M059J (cell line): ENCODE measurements at regions not wholly inside any gene's neighbourhood (a gene's known extent, or its start where the extent isn't known, plus 50 kb on each side); places are given as distances from the start of the nearest gene placed in this dataset.

ENCODE experiments used
- DNase-seq: peaks from one replicate; pipeline ENCODE4 v3.0.0-alpha.2; 2012; ENCODE audit warnings: low read depth

DNA sequence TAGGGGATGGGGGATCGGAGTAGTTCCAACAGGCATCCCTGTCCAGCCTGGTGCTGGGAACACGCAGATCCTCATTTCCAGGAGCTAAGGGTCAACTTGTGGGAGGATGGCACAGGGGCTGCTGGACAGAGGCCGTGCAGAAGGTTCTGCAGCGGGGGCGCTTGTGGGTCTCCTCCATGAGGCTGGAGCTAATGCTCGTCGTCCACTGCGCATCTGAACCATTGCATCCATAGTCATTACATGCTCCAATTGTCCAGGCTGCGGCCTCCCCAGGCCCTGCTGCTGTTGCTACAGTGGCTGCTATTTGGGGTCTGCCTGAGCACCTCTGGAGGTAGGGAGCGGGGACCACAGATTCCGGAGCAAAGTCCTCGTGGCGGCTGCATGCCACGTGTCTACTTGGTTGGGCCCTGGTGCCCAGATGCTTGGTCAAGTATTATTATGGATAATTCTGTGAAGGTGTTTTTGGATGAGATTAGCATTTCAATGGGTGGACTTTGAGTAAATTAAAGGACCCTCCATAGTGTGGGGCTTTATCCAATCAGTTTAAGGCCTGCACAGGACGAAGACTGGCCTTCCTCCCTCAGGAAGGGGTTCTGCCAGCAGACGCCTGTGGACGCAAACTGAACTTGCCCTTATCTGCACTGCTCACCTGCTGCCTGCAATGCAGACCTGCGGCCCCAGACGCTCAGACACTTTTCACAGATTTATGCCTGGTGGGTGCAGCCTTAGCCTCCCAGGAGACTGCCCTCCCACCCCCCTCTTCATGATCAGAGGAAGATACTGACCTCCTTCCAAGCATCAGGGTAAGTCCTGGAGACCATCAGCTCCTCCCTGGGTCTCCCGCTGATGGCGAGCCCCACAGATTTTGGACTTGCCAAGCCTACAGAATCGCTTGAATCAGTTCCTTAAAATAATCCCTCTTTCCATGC, 127.5 kb upstream of the IRX4 start:
- DNase-seq = no peak

DNA sequence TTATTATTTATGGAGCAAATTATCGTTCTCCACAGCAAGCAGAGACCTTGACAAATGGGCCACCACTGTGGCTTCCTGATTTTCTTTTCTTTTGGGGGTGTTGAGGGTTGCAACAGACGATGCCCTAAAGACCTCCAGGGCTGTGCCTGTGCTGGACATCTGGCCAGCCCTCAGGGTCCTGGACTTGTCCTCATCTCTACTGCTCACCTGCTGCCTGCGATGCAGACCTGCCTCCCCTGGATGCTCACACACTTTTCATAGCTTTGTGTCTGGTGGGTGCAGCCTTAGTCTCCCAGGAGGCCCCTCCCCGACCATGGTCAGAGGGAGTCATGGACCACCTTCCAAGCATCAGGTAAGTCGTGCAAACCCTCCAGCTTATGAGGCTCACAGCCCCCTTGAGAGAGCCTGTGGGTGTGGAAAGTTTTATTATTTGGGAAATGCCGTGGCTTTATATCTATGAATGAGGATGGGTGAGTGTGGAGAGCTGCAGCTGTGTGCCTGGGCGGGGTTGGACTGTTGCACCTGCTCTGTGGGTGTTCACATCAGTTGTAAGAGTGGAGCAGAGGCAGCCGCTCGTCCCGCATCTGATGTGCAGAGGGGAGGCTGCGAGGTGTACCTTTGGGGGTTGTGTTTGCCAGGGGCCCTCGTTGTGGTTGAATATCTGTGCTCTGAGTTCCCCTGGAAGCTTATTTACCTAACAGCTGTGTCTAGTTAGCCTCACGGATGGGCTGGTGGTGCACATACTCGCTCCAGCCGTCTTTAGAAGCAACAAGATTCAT, 126.3 kb upstream of the IRX4 start:
- DNase-seq = no peak

DNA sequence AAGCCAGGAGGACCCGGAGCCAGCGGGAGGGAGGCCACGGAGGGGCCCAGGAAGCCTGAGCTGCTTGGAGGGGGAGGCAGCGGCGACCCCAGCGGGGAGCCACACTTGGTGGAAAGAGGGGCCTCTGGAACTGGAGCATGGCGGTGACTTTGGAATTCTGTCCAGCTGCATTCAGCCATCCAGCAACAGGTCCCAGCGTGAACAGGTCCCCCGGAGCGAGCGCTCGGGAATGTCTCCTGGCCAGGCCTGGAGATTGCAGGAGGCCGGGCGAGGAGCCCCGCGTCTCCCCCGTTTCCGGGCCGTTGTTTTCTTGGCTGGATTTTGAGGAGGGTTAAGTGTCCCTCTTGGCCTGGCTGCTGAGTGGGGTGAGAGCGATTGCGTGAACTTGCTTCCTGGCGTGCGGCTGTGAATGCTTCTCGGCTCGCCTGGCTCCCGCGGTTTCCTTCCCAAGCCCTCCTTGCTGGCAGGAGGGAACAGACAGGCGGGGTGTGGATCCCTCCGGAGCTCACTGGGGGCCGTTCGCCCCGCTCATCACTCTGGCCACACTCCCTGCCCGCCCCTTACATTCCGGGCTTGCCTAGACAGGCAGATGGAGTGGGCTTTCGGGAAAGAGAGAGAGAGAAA, 125.3 kb upstream of the IRX4 start:
- DNase-seq = no peak

DNA sequence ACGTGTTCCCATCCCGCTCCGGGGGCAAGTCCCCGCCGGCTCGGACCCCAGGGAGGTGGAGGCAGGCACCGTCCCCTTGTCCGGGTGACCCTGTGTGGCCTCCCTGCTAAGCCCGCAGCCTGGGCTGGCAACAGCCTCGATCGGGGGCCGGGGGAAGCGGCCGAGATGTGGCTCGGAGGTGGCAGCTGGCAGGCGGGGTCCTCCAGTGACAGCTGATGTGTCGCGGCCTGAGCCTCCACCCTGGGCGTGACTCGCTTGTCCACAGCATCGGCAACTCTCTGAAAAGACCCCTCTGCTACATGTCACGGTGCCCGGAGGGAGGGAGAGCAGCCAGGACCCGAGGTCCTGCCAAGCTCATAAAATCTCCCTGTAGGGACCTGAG, 124.8 kb upstream of the IRX4 start:
- DNase-seq = no peak

DNA sequence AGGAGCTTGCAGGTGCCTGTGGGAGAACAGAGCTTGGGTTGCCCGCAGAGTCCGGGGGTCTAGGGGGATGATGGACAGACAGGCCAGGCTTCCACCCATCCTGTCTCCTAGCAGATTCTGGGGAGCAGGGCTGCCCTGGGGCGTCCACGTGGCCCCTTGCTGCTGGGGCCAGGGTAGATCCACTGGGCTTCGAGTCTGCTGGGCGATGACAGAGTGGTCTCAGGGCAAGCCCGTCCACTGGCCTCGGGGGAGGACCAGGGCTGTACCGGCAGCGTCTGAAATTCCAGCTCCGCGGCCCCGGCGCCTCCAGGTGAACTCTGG, 124.2 kb upstream of the IRX4 start:
- no peak for DNase-seq

DNA sequence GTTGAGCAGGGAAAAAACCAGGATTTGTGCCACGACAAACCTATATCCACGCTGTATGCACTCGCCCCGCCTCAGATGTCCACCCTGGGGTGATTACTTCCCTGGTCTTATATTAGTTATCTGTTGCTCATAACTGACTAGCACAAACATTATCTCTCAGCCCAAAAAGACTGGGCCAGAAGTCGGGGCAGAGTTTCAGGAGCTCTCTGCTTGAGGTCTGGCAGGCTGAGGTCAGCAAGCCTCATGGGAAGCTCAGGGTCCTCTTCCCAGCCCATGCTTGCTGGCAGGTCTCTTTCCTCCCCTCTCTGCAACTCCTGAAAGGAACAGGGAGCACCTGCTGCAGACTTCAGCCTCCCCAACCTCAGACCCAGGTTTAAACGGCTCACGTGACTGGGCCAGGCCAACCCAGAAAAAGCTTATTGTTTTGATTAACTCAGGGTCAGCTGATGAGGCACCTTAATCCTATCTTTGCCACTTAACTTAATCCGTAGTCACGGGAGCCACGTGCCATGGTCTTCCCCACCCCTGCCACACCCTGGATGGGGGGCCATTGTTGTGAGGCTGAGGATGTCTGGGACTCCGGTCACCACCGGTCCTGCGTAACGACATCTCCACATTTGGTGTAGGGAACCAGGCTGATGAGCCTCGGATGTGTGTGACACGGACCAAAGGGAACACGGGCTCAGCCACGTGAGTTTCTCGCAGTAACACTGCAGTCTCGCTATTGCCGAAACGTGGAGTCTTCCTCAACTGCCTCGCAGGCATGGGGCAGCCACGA, 123.7 kb upstream of the IRX4 start:
- DNase-seq = no peak

DNA sequence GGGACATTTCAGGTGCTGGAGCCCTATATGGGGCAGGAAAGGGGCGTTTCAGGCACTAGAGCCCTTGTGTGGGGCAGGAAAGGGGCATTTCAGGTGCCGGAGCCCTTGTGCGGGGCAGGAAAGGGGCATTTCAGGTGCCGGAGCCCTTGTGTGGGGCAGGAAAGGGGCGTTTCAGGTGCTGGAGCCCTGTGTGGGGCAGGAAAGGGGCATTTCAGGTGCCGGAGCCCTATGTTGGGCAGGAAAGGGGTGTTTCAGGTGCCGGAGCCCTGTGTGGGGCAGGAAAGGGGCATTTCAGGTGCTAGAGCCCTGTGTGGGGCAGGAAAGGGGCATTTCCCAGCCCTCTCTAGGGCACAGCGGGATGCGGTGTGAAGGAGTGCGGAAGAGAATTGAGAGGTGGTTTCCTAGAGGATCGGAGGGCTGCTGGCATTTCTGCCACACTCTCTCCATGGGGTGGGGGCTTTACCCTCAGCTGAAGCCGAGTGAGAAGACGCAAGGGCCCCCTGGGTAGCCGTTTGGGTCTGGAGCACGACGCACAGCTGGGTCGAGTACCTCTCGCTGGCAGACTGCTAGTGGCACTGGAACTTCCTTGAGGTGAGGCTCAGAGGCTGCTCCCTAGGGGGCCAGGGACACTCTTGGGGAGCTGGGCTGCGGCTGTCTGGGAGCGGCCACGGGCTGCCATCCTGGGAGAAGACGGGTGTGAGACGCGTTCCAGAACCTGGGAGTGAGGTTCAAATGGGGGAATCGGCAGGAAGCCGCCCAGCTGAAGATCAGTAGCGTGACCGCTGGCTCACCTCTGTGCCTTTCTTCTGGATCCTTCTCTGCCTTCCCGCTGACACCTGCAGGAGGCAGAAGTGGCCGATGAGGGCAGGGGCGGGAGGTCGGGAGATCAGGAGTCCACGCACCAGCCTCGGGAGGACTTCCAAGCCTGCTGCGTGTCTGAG, 122.6 kb upstream of the IRX4 start:
- DNase-seq = no peak

DNA sequence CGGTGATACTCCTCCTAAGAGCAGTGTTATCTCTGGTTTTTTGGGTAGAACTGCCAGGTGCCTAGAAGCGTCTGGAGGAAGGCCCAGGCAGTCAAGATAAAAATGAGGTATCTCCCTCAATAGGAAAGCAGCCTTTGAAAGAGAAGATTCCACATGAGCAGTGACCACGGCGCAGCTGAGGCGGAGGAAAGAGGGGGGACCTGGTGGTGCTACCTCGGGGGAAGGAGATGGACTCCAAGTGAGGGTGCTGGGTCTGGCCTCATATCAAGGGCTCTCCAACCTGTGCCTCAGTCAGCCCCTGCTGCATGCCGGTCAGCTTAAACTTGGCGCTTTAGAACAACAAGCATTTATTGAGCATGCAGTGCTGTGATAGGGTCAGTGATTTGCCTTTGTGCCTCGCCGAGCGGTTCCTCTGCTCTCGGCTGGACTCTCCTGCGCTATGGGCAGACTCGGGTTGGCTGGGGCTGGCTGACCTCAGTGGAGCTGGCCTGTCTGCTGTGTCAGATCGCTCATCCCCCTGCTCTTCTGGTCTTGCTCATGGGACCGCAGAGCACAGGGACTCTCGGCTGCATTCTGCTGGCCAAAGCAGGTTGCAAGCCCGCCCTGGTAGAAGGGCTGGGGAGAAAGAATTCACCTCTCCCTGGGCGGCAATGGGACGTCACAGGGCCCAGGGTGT, 121.1 kb upstream of the IRX4 start:
- DNase-seq = no peak

DNA sequence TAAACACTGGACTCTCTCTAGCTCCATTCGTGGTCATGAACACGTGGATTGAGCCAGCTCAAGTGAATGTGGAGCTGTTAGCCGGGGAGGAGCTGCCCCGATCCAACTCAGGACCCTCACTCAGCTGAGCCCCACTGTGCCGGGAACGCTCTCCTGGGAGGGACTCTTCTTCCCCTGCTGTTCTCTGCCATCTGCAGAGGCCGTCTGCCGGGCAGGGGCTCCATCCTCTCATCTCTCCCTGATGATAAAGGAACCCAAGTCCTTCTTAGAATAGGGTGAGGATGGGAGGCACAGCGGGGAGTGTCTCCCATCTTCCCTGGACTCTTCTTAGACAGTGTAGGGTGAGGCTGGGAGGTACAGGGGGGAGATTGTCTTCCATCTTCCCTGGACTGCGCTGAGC, 120.5 kb upstream of the IRX4 start:
- DNase-seq = no peak

DNA sequence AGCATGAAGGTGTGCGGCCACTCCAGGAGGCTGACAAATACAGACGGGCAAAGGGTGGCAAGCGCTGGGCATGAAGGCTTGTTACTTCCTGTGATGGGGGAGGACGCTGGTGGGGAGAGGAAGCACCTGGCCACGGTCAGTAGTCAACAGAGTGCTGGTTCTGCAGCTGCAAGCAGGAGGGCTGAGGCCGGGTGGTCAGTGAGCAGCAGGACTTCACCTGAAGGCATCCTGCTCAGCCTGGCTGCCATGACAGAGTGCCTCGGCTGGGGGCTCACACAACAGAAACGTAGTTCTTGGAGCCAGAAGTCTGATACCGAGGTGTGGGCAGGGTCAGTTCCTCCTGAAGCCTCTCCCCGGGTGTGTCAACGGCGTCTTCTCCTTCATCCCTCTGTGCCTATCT, 118.6 kb upstream of the IRX4 start:
- DNase-seq = no peak

DNA sequence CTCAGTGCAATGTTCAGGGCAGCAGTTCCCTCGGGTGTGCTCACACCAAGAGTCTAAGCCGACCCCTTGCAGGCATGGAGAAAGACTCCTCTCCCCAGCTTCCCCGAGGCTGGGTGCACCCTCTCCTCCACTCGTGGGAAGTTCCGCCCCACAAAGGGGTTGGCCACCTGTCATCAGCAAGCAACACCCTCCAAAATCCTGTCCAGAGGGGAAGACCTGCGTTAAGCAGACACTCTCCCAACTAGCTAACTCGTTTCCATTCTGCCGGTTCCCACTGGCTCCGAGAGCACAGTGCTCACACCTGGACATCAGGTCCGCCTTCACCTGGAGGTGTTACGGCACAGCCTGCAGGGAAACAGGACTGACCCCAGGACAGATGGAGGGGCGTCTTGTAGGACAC, 117.9 kb upstream of the IRX4 start:
- no peak for DNase-seq

DNA sequence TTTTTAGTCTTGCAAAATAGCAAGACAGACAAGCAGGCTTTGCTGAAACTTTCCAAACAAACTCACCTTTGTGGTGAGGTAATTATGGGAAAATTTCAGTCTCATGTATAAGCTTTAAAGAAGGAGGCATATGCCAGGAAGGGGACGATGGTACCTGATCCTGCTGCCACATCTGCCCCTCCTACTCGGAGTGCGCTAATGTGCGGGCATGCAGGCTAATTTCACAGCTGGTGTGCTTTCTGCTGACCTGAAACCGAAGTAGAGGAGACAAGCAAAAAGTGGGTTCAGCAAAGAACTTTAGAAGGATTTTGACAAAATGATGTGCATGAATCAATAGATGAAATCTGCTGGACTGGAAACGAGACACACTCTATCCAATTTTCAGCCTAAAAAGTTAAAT, 117.1 kb upstream of the IRX4 start:
- DNase-seq = no peak

DNA sequence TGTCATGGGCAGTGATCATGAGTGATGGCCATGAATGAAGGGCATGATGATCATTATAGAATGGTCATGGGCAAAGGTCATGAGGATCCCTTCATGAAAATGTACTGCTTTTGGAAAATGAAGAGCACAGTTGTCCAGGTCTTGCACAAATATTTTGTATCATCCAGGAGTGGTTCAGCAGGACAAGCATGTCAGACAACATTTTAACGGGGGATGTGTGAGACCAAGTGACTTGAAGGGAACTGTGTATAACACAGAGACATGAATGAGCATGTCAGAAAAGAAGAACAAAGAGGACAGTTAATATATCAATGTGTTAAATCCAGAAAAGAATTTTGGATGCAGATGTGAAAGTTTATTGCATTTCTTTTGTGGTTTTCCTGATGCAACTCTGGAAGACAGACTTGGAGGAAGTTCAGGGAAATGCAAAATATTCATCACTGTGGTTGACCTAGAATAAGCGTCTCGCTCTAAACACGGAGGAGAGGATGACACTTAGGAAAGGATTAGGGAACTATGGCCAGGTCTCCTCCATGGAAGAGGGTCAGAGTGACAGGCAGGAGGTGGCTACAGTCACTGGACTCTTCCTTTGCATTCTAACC, 116.1 kb upstream of the IRX4 start:
- DNase-seq = no peak

DNA sequence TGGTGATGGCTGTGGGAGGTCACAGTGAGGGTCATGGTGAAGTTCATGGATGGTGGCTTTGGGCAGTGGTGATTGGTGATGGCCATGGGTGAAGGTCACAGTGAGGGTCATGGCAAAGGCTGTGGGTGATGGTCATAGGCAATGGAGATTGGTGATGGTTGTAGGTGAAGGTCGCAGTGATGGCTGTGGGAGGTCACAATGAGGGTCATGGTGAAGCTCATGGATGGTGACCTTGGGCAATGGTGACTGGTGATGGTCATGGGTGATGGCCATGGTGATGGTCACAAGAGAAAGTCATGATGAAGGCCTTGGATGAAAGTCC, 115.6 kb upstream of the IRX4 start:
- DNase-seq = no peak

DNA sequence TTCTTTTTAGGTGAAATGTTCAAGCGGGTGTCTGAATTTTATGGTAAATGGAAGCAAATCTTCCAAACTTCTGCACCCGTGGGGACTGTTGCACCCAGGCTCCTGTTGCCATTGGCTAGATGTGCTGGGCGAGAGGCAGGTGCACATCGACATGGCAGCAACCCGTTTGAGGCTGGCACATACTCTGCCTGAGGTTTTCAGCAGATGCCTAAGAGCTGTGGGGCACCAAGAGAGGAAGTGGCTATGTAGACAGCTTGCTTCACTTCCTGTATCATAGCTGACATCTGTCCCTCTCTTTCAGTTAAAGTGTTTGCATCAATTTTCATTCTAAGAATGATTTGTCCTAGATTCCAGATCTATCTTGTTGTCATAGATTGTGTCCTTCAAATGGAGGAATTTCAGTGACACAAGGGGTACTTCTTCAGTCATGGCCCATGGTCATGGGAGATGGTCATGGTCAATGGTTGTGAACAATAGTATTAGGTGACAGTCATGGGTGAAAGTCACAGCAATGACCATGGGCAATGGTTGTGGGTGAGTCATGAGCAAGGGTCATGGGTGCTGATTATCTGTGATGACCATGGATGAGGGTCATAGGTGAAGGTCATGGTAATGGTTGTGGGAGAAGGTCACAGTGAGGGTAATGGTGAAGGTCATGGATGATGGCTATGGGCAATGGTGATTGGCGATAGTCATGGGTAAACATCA, 115.1 kb upstream of the IRX4 start:
- no peak for DNase-seq

DNA sequence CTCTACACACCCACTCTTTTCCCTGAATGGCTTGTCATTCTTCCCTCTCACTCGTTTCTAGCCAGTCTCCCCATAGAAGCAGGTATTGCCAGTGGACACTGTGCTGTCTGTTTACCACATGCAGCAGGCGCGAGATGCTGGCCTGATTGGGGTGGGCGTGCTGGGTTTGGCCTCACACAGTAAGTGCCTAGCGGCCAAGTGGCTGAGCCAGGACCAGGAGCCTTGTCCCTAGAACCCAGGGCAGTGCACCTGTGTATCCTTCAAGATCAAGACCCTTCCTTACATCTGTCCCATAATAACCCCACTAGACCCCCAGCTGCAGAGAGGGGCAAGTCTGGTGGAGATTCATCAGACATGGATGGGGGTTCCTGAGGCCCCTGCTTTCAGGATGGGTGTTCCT, 112.8 kb upstream of the IRX4 start:
- no peak for DNase-seq

DNA sequence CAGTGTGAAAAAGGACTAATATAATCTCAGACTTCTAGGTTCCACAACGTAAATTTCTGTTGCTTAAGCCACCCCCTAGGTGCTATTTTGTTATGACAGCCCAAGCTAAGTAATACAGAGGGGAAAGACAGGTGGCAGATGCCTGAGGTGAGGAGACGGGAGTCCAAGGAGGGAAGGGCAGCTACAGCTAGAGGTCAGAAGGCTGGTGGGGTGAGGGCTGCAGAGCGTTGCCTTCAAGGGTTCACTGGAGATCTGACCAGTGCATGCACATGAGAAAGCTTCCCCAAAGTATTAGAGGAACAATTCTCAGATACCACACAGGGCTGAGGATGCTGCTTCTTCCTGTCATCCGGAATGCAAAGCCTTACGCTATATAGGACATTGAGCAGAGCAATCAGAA, 104.7 kb upstream of the IRX4 start:
- no peak for DNase-seq

DNA sequence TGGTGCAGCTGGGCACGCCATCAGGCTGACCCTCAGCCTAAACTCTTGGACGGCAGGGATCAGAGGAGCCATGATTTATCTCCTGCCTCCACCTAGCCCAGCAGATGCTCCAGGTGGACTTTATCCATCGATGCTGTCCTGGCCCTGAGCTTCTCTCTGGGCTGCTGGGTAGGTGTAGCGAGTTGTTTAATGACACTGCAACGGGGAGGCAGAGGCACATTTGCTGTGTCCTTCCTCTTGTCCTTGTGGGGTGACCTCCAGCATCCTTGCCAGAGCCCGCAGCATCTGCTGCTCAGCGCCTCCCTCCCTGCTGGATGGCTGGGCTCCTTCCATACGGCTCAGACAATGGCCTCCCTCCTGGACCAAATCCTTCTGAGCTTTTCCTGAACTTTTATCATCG, 103.1 kb upstream of the IRX4 start:
- no peak for DNase-seq

DNA sequence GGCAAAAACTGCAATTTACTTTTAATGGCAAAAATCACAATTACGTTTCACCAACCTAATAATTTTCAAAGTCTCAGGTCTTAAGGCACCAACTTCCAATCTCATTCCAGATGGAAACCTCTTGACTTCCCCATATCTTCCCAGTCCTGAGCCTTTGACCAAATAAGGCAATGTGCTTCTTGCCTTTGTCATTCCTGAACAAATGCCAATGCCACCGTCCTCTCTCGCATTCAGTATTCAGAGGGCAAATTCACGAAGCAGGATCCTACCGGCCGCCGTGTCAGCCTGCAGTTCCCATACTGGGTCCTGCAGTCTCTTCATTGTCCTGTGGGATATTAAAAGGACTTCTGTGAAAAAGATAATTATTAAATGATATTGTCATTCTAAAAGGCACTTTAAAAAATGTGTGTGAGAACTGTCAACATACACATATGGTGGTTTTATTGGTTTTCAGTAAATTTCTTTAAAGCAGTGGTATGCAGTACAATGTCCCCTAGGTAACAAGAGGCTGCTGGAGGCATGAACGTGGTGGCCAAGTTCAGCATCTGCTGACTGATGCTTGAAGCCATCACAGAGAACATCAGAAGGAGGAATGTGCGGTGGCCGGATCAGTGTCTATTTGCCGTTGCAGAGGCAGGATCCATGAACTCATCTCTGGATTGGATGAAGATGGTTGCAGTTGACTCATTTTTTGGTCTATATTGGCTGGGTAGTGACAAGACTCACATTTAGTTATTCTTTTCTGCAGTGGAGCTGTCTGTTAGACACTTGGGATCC, 101.4 kb upstream of the IRX4 start:
- no peak for DNase-seq
